ENCODE measurements at regions not wholly inside any gene's neighbourhood (a gene's known extent, or its start where the extent isn't known, plus 50 kb on each side); places are given as distances from the start of the nearest gene placed in this dataset.

GRCh38 chr3:162206648-162207047 lies 710.0 kb downstream of the OTOL1 start:
- no peak for ATAC-seq

GRCh38 chr3:162211470-162211869 lies 714.9 kb downstream of the OTOL1 start:
- ATAC-seq: no peak

GRCh38 chr3:162213196-162213595 lies 716.6 kb downstream of the OTOL1 start:
- ATAC-seq: no peak

GRCh38 chr3:162213956-162214355 lies 717.3 kb downstream of the OTOL1 start:
- ATAC-seq: no peak

GRCh38 chr3:162217647-162218046 lies 721.0 kb downstream of the OTOL1 start:
- ATAC-seq: no peak

- ATAC-seq: no peak
Measured at GRCh38 chr3:162218479-162218878, 721.9 kb downstream of the OTOL1 start.

GRCh38 chr3:162224746-162225145 lies 728.1 kb downstream of the OTOL1 start:
- no peak for ATAC-seq

GRCh38 chr3:162236949-162237348 lies 740.3 kb downstream of the OTOL1 start:
- ATAC-seq: no peak

- no peak for ATAC-seq
Measured at GRCh38 chr3:162250782-162251181, 754.2 kb downstream of the OTOL1 start.

GRCh38 chr3:162262129-162262528 lies 765.5 kb downstream of the OTOL1 start:
- no peak for ATAC-seq

- no peak for ATAC-seq
Measured at GRCh38 chr3:162263596-162263995, 767.0 kb downstream of the OTOL1 start.

- no peak for ATAC-seq
Measured at GRCh38 chr3:162269636-162270458, 773.2 kb downstream of the OTOL1 start.

GRCh38 chr3:162274070-162274469 lies 777.5 kb downstream of the OTOL1 start:
- no peak for ATAC-seq

- ATAC-seq: no peak
Measured at GRCh38 chr3:162278834-162279233, 782.2 kb downstream of the OTOL1 start.

- no peak for ATAC-seq
Measured at GRCh38 chr3:162285259-162285658, 788.7 kb downstream of the OTOL1 start.

GRCh38 chr3:162287600-162287999 lies 791.0 kb downstream of the OTOL1 start:
- ATAC-seq: no peak

- ATAC-seq: no peak
Measured at GRCh38 chr3:162292409-162292808, 795.8 kb downstream of the OTOL1 start.

- ATAC-seq: no peak
Measured at GRCh38 chr3:162295323-162295983, 798.8 kb downstream of the OTOL1 start.

- no peak for ATAC-seq
Measured at GRCh38 chr3:162302983-162303624, 806.5 kb downstream of the OTOL1 start.

- no peak for ATAC-seq
Measured at GRCh38 chr3:162317046-162317445, 820.4 kb downstream of the OTOL1 start.

- no peak for ATAC-seq
Measured at GRCh38 chr3:162328649-162329048, 832.0 kb downstream of the OTOL1 start.

- no peak for ATAC-seq
Measured at GRCh38 chr3:162329514-162329913, 832.9 kb downstream of the OTOL1 start.

GRCh38 chr3:162332344-162332743 lies 835.7 kb downstream of the OTOL1 start:
- ATAC-seq: no peak

GRCh38 chr3:162334537-162334936 lies 837.9 kb downstream of the OTOL1 start:
- no peak for ATAC-seq

All from activated CD4-positive, CD25-positive, alpha-beta regulatory T cell treated with anti-CD3 and anti-CD28 coated beads, Interleukin-2, amount 50 U/mL, for 24 hours (primary cell).